ENCODE measurements at regions not wholly inside any gene's neighbourhood (a gene's known extent, or its start where the extent isn't known, plus 50 kb on each side); places are given as distances from the start of the nearest gene placed in this dataset.

GRCh38 chr4:14568351-14568750, 433.9 kb upstream of the CPEB2 start:
- no peak for TF ChIP-seq CTCF (IDR thresholded peaks at IDR 0.05)
- no peak for TF ChIP-seq MEF2A (IDR thresholded peaks at IDR 0.05; ENCODE audit: borderline replicate concordance, low read depth)
- no peak for TF ChIP-seq RAD21 (IDR thresholded peaks at IDR 0.05; ENCODE audit: low read length)
- TF ChIP-seq EZH2phosphoT487 (IDR thresholded peaks at IDR 0.05; ENCODE audit: borderline replicate concordance, low read depth): no peak
- no peak for TF ChIP-seq MAX (IDR thresholded peaks at IDR 0.05; ENCODE audit: low read depth)
- no peak for TF ChIP-seq RFX5 (IDR thresholded peaks at IDR 0.05; ENCODE audit: low read length)
- no peak for TF ChIP-seq NRF1 (IDR thresholded peaks at IDR 0.05; ENCODE audit: low read depth, low read length)
- TF ChIP-seq POLR2AphosphoS5 (IDR thresholded peaks at IDR 0.05; ENCODE audit: low read depth, low read length): no peak
- no peak for TF ChIP-seq USF2 (IDR thresholded peaks at IDR 0.05; ENCODE audit: borderline replicate concordance, low read depth, low read length)

Measured in SK-N-SH (cell line).